ENCODE measurements at regions not wholly inside any gene's neighbourhood (a gene's known extent, or its start where the extent isn't known, plus 50 kb on each side); places are given as distances from the start of the nearest gene placed in this dataset.
A peak's percentile ranks its signal among the peaks of the same experiment; 100 is the strongest.
"Not testable (repeated sequence)": the region's sequence is repeated elsewhere in the genome, so short reads cannot be mapped to it uniquely, and the experiment has no call there.

DNA sequence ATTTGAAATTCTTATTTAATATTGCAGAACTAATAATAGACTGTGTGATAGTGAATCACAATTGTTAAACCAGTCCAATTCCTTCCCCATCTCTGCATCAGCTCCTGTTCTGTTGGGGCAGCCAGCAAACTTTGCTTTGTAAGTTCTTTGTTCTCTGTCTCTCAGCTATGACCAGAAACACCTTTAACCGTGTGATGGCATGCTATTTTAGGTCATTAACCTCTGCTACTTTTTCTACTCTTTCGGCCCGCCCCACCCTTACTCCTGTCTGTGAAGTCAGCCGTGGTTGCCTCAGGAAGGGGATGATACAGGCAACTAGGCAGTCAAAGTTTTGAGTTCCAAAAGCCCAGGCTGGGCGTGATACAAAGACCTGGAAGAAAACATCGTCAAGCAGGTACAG lies 51.3 kb upstream of the EGFL6 start:
- no peak for DNase-seq

DNA sequence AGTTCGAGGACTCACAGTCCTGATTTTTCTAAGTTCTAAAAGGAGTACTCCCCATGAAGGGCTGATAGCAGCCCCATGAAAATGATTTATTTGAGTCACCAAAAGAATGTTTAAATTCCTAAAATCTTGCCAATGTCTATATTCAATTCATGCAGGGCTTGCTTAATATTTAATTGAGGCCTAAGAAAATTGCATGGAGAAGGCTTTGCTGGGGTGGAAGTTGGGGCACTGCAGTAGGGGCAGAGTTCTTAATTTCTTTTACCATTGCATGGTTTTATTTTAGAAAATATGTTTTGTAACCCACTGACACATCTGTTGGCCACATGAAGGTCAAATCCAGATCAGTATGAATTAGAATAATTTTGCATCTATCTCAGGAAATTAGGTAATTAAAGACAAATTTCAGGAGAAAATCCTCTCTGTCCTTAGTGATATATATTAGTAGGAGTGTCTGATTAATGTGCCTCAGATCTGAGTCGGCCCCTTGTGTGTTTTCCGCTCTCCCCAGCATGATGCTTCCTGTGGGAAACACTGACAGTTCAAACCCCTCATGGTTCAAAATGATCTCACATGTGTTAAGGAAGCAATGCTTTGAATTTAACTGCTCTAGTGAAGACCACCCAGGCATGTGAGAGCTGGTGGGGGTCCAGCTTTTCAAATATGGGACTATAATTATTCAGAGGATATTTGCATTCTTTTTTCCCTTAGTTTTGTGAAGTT lies 54.0 kb upstream of the EGFL6 start:
- DNase-seq, result no peak

DNA sequence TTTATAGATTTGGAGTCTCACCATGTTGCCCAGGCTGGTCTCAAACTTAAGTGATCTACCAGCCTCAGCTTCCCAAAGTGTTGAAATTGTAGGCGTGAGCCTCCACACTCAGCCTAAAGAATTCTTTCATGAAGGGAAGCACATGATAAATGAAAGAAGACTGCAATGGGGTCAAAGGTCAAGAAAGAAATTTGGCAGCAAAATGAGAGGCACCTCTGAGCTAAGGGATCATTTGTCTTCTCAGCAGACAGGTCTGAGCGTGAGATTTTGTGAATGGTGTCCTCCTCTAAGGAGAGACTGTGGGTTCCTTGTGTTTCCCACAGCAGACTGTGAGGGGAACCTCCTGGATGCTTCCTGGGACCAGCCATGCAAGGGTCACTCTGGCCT lies 57.5 kb upstream of the EGFL6 start:
- no peak for DNase-seq

DNA sequence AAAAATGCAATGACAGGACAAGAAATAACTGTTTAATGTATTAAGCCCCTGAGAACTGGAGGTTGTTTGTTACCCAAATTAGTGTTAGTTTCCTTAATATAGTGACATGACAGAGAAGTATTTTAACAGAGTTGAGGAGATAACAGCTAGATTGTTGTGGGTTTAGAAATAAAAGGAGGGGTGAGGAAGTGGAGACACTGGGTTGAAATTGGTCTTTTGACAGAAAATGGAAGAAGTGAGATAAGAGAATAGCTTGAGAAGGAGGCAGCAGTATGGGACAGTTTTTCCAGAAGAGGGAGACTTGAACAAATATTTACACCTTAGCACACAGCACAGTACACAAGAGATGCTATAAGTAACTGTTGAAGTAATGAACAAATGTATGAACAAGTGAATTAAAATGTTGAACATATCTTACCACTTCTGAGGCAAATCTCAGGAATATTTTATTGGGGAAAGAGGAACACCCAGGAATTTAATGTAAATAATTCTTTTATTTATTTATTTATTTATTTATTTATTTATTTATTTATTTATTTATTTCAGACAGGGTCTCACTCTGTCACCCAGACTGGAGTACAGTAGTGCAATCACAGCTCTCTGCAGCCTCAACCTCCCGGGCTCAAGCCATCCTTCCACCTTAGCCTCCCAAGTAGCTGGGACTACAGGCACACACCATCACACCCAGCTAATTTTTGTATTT lies 58.0 kb upstream of the EGFL6 start:
- no peak for DNase-seq

DNA sequence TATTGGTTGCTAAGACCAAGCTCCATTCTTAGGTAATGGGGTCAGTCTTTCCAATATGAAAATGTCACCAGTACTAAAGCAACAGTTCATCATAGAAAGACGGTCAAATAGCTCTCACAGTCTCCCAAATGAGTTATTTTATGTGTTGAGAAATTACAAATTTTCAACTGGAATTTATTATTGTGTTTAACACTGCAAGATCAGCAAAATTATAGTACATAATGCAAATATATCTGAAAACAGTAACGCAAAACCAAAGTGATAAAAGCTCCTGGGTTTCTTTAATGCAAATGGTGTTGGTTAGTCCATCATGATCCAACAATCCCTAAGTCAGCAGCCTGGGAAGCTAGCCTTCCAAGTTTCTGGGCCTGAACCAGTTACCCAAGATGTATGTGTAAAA lies 61.5 kb upstream of the EGFL6 start:
- no peak for DNase-seq

DNA sequence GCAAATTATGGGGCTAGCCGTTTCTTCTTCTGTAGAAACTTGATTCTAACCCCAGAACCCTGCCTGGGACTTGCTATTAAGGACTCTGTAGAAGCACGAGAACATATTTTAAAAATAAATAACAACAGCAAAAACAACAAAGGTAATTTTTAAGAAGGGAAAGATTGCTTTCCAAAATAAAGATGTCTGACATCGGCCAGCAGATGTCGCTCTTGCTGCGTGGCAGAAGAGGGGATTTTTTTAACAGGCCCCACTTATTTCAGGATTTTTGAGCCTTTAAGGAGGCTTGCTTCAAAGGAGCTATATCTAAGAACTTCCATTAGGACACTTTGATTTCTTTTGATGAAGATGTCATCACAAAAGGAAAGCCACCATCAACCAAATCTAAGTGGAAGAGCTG lies 62.8 kb upstream of the EGFL6 start:
- no peak for DNase-seq

DNA sequence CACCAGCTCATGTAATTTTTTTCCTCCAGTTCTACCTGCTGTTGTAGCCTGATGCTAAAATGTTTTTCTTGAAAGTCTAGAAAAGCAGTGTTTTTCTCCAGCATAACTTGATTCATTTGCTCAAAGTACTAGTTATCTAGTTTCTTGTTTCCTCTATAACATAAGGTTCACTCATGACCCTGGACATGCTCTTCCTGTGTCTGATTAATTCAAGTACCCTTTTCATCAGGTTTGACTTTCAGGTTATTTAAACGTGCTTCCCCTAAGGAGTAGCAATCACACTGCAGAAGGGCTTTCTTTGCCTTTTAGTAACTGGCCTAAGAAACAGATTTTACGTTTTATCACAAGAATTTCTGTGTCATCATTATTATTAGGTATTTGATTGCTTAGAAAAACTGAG lies 66.8 kb upstream of the EGFL6 start:
- no peak for DNase-seq

DNA sequence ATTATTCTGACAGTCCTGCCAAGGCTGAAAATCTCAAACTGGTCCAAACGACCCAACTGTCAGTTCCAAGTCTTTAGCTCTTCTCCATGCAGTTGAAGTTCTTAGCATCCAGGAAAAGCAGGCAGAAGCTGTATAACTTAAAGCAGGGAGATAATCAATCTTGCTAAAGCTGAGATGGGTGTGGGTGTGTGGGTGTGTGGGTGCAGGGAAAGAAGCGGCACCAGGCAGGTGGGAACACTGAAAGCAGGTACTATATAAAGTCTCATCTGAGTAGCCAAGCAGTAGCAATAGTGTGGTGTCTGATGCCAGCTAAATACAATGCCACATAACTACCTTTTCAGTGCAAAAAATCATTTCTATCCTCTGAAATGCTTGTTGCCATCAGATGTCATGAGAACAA lies 69.7 kb upstream of the EGFL6 start:
- DNase-seq, result no peak

DNA sequence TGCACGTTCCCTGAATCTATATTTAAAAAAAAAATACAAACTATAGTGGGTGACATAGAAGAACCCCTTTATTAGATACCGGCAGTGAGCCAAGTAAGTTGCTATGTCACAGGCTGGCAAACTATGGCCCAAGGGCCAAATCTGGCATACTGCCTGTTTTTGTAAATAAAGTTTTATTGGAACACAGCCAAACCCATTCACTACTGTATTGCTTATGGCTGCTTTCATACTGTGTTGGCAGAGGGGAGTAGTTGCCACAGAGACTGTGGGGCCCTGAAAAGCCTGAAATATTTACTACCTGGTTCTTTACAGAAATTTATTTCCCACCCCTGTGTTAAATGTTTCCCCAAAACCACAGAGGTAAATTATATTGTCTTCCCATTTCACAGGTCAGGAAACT lies 71.2 kb upstream of the EGFL6 start:
- no peak for DNase-seq

DNA sequence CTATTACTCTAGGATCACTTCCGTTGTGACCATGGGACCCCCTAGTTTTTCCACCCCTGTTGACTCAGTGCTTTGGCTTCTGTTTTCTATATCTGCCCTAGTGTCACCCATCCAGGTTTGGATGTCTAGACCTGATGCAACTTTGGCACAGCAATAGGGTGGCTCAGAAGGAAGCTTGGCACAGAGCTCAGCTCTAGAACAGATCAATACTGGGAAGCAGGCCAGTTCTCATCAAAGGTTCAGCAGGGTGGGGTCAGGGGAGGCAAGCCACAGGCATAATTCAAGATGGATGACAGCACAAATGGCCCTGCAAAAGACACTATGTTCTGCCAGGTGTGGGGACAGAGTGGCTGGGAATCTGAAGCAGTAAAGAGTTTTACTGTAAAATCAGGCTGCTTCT lies 74.2 kb upstream of the EGFL6 start:
- peak; percentile 65 for DNase-seq

DNA sequence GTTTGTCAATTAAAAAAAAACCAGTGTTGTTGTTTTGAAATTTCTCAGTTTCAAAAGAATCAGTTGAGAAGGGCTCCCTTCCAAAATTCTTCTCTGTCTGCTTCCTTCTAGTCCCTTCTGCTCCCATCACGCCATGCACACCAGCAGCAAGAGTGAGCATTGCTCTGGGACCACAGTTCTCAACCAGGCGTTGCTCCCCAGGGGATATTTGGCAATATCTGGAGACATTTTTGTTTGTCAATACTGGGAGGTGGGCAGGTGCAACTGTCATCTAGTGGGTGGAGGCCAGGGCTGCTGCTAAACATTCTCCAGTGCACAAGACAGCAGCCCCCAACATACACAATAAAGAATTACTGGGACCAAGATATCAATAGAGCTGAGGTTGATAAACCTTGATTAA lies 74.8 kb upstream of the EGFL6 start:
- no peak for DNase-seq

DNA sequence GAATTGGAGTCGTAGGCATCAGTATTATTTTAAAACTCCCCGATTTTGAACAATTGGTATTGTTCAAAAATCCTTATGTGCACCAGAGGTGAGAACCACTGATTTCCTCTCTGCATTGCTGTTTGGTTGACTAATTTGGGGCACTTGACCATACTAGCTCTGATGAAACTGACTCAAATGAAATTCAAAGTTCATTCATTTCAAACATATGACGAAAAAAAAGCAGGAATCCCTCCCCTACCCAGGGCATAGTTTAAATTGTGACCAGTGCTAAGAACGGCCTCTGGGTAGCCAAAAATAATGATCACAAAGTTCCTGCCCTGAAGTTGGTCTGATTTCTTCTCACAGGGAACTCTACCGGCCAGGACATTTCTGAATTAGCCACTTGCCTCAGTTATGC lies 75.7 kb upstream of the EGFL6 start:
- no peak for DNase-seq

DNA sequence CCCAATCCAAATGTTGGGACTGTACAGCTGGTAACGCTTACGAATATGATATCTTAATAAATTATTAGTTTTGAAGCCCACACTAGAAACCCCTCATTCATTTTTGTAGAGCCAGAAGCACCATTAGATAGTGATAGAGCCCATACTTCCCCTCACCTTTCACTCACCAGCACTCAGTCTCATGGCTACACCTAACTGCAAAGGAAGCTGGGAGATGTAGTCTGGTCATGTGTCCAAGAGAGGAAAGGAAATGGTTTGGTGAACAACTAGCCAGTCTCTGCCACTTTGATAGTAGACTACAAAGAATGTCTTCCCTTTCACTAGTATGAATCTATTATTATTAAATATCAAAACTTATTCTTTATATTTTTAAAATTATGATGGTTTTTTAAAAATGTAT lies 77.1 kb upstream of the EGFL6 start:
- DNase-seq, result no peak

DNA sequence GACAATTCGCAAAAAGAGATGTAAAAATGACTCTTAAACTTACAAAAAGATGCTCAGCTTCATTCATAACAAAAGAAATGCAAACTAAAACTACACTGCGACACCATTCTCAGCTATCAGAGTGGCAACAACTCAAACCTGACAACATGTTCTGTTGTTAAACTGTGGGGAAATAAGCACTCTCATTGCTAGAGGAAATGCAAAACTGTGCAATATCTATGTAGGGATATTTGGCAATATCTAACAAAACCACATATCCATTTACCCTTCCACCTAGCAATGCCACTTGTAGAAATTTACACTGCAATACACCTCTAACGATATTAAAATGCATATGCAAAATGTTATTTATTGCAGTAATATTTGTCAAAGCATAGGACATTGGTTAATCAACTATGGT lies 78.3 kb upstream of the EGFL6 start:
- no peak for DNase-seq

DNA sequence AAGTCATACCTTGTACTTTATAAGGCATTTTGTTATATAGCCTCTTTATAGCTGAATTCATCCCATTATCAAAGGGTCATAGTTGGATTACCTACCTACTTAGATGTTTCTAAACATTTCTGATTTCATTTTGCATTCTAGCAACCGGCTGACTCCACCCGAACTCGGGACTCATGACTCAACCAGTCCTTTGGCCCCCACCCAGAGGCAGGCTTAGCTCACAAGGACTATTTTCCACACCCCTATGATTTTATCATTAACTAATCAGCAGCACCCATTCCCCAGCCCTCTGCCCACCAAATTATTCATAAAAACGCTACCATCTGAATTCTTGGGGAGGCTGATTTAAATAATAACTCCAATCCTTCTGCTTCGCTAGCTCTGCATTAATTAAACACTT lies 79.9 kb upstream of the EGFL6 start:
- DNase-seq, result no peak

DNA sequence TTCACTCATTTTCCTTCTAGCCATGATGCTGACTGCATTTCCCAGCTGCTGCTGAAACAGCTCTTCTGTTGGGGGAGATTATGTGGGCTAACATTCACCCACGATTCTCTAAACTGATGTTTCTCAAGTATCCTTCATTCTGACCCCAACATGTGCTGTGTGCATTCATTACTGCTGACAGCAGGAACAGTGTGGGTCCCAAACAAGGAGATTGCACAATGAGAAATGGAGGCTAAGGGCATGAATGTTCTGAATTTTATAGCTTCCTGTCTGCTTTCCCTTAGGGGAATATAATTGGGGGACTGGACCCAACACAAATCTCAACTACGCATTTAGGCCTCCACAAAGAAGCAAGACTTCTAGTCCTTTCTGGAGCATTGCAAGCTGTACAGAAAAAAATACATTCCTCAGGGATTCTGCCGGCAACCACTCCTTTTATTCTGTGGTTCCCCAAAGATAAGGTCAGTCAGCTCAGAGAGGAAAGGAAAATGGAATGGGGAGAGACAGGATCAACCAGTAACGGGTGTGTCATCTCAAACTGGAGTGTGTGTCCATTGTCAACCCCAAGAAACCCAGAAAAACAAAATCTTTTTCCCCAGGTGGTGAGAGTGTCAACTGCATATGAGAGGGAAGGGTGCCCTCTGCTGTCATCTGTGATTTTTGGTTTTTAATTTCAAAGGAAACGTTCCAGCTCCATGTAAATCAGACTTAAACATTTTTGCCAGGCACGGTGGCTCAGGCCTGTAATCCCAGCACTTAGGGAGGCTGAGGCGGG lies 81.5 kb upstream of the EGFL6 start:
- peak; percentile 56 for DNase-seq

DNA sequence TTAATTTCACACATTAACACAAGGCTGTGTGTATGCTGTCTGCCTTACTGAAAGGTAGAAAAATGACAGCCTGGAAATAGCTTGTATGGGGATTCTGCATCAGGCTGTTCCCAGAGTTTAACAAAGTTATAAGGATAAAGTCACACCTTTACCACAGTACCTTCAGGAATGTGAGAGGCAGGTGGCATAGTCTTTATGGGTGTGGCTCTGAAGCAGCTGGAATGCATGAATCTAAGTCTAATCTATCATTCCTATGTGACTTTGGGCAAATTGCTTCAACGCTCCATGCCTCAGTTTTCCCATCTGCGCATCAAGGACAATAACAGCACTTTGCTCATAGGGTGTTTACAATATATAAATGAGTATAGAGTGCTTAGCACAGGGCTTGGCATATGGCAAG lies 84.2 kb upstream of the EGFL6 start:
- DNase-seq, result no peak

DNA sequence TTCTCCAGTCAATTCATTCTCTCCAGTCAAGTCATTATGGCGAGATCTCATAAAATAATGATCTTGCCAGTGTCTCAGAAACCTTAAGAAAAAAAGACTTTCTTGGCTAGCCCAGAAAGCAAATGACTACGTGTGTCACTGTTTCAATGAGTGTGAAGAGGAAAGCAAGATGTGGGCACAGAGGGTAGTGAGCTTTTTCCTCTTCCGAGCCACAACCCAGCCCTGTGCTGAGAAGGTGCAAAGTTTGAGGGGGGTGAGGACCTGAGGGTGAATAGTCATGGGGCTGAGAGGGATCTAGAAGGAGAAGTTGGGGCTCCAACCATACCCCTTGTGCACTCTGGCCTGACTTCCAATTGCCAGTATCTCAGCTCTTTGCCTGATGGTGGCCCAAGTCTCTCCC lies 85.6 kb upstream of the EGFL6 start:
- DNase-seq, result no peak

DNA sequence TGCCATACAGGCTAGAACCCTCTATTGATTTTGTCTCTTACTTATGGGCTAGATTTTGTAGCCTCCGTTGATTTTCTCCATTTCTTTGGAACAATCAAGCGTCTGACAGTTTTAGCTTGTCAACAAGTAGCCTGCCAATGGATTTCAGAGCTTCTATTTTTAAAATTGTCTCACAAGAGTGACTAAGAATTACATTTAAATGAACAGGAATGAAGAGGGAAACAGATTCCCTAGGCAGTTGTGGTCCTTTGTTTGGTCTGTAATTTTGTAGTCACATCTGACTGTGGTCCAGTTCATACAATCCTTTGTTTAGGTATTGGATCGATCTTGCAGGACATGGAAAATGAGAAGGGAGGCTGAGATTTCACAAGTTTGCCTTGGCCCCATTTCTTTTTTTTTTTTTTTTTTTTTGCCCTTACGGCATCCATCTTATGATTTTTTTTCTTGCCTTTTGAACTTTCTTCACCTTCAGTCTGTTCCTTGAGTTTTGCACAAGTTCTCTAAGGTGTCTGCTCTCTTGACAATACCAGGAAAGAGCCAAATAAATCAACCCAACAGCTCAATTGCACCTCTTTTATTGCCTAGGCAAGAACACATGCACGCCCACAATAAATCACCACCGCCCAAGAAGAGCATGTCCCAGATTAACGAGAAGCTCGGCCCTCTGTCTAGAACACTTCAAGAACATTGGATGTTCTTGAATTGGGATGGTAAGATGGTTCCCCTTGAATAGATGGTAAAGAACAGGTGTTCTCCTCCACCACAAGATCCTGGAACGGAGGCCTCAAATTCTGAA lies 86.5 kb upstream of the EGFL6 start:
- no peak for DNase-seq

DNA sequence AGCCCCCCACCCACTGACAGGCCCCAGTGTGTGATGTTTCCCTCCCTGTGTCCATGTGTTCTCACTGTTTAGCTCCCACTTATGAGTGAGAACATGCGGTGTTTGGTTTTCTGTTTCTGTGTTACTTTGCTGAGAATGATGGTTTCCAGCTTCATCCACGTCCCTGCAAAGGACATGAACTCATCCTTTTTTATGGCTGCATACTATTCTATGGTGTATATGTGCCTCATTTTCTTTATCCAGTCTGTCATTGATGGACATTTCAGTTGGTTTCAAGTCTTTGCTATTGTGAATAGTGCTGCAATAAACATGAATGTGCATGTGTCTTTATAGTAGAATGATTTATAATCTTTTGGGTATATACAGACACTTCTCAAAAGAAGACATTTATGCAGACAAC lies 88.6 kb upstream of the EGFL6 start:
- DNase-seq, result not testable (repeated sequence)

DNA sequence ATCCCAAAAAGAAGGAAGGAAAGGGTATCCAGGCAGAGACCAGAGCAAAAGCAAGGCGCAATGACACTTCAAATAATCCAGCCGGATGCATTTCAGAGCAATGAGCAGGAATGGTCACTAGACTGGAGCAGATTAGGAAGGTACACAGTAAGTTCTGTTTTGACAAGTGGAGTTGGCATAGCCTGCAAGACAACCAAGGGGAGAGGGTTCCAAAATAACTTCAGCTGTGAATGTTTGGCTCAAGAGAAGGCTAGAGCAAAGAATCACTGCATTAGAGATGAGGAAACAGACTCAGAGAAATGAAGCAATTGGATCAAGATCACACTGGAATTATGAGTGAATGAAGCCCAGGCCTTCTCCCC lies 90.0 kb upstream of the EGFL6 start:
- DNase-seq, result no peak

DNA sequence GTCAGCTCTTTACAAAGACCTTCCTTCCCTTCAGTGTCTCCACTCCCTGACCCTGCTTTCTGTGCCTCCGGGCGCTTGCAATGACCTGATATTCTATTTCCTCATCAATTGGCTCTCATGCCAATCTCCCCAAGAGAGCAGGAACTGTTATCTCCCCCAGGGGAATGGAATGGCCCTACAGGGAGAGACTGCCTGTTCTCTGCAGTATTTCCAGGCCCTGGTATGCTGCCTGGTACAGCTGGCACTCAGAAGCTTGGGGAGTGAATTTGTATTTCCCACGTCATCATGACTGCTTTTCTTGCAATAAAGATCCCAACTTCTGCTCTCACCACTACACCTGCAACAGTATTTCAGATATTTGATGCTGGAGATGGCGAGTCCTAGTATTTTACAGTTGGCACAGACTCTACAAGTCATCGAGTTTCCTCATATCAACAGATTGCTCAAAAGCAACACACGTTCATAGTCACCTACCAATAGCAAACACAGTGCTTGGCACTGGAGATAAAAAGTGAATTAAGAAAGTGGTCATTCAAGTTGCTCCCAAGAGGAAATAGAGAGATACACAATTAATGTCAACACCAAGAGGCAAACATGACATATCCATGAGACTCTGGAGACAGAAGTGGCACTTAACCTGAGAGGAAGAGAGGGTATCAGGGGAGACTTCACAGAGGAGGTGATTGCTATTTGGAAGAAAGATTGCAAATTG lies 90.5 kb upstream of the EGFL6 start:
- DNase-seq, result peak; percentile 19

DNA sequence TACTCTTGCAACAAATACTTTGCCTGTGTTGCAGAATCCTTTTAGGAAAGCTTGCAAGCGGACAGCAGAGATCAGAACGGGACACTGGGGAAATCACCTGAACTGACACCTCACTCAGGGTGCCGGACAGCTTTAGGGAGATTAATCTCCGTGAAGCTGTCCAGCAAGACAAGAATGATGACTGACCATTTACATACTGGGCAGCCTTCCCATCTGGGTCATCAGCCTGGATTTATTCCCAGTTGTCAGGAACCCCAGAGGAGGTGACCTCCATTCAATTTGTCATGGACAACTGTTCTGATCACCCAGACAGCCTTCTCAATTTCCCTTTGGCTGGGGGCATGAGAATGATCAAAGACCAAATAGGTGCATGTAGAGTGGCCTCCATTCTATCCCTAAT lies 93.0 kb upstream of the EGFL6 start:
- DNase-seq, result no peak
